Neural progenitor cell (in vitro differentiated cells): ENCODE measurements at regions not wholly inside any gene's neighbourhood (a gene's known extent, or its start where the extent isn't known, plus 50 kb on each side); places are given as distances from the start of the nearest gene placed in this dataset.
A peak's percentile ranks its signal among the peaks of the same experiment; 100 is the strongest.

Experiments used
- DNase-seq: peaks from one replicate; pipeline ENCODE4 v3.0.0-alpha.2; 2016; ENCODE audit warnings: low spot score
- H2AFZ ChIP-seq: fragments of 200-600 bp; sonication (generic); replicated peaks from 2 replicates; pipeline ENCODE4 v1.6.1; 2016; ENCODE audit warnings: antibody characterized with exemption
- H3F3A ChIP-seq: fragments of 200-600 bp; sonication (generic); 2 replicates; pipeline ENCODE4 v1.6.1; 2016; ENCODE audit warnings: antibody characterized with exemption, low read depth
- H3K27ac ChIP-seq: fragments of 200-600 bp; sonication (generic); 2 replicates; pipeline ENCODE4 v1.5.1; 2016; ENCODE audit warnings: mild to moderate bottlenecking
- H3K27me3 ChIP-seq: fragments of 200-600 bp; sonication (generic); 2 replicates; pipeline ENCODE4 v1.6.1; 2016; ENCODE audit warnings: mild to moderate bottlenecking, moderate library complexity
- H3K36me3 ChIP-seq: fragments of 200-600 bp; sonication (generic); 2 replicates; pipeline ENCODE4 v1.5.1; 2016
- H3K4me1 ChIP-seq: fragments of 200-600 bp; sonication (generic); 2 replicates; pipeline ENCODE4 v1.6.1; 2016; ENCODE audit warnings: mixed run types
- H3K4me2 ChIP-seq: fragments of 200-600 bp; sonication (generic); 2 replicates; pipeline ENCODE4 v1.6.1; 2016
- H3K4me3 ChIP-seq: fragments of 200-600 bp; sonication (generic); 2 replicates; pipeline ENCODE4 v1.5.1; 2016
- H3K79me2 ChIP-seq: fragments of 200-600 bp; sonication (generic); 2 replicates; pipeline ENCODE4 v1.6.1; 2016; ENCODE audit warnings: low read depth
- H3K9ac ChIP-seq: fragments of 200-600 bp; sonication (generic); 2 replicates; pipeline ENCODE4 v1.6.1; 2016
- H3K9me3 ChIP-seq: fragments of 200-600 bp; sonication (generic); 2 replicates; pipeline ENCODE4 v1.5.1; 2016; ENCODE audit warnings: low read depth
- H4K20me1 ChIP-seq: fragments of 200-600 bp; sonication (generic); 2 replicates; pipeline ENCODE4 v1.6.1; 2016; ENCODE audit warnings: low read depth
- H3K27ac Mint-ChIP-seq: 3 replicates; pipeline ENCODE4 v1.8.0; 2021; ENCODE audit warnings: mixed read lengths
- H3K27me3 Mint-ChIP-seq: 2 replicates; pipeline ENCODE4 v1.8.0; 2022; ENCODE audit warnings: low read depth, mild to moderate bottlenecking, inconsistent platforms, moderate library complexity, mixed read lengths; ENCODE audit not compliant: insufficient read depth
- H3K36me3 Mint-ChIP-seq: 3 replicates; pipeline ENCODE4 v1.8.0; 2021; ENCODE audit warnings: mixed read lengths
- H3K4me1 Mint-ChIP-seq: 3 replicates; pipeline ENCODE4 v1.8.0; 2021; ENCODE audit warnings: mixed read lengths
- H3K4me3 Mint-ChIP-seq: 3 replicates; pipeline ENCODE4 v1.8.0; 2021; ENCODE audit warnings: mild to moderate bottlenecking, moderate library complexity, mixed read lengths
- H3K9me3 Mint-ChIP-seq: 3 replicates; pipeline ENCODE4 v1.8.0; 2020; ENCODE audit warnings: mixed read lengths
- EZH2 ChIP-seq: fragments of 200-600 bp; sonication (generic); IDR thresholded peaks from 2 replicates; pipeline ENCODE4 v1.6.1; 2017; ENCODE audit warnings: antibody characterized with exemption, mild to moderate bottlenecking, moderate library complexity
- EZH2phosphoT487 ChIP-seq: fragments of 200-600 bp; sonication (generic); IDR thresholded peaks from 2 replicates; pipeline ENCODE4 v1.6.1; 2017; ENCODE audit warnings: antibody characterized with exemption
- TF ChIP-seq, protein P1 (sequence below): fragments of 200-600 bp; sonication (generic); IDR thresholded peaks from 2 replicates; pipeline ENCODE4 v1.5.1; 2017; ENCODE audit warnings: antibody characterized with exemption, mild to moderate bottlenecking

DNA sequence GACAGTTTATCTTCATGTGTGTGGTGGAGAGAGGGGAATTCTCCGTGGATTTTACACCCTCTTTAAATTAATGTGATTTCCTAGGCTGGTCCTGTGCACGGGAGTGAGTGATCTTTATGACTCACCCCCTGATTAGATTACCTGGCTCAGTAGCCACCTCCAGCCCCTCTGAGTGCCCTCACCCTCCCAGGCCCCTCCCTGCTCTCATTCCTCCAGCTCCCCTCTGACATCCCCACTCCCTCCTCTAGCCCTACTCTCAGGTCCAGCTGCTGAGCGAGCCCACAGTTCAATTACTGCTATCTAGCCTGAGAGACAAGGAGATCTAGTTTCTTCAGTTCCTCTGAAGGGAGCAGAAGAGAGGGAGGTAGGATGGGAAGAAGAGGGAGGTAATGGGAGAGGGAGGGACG is 61.8 kb upstream of the ARAP3 start:
- H3K9ac ChIP-seq = no peak overlapping the region
- no peak overlapping the region for H3K4me3 ChIP-seq
- H3K36me3 Mint-ChIP-seq = no peaks in the 10 kb centered on the region
- H3F3A ChIP-seq = peaks cover 27% of the 10 kb centered on the region
- H2AFZ ChIP-seq = no peak overlapping the region
- H3K27ac ChIP-seq = no peak overlapping the region
- peaks cover 39% of the 10 kb centered on the region for H3K27me3 Mint-ChIP-seq
- no peaks in the 10 kb centered on the region for H3K27me3 ChIP-seq
- H3K4me3 Mint-ChIP-seq = no peak overlapping the region
- H3K9me3 Mint-ChIP-seq = no peaks in the 10 kb centered on the region
- DNase-seq = peak; percentile 73
- peaks cover 36% of the 10 kb centered on the region for H4K20me1 ChIP-seq
- H3K4me1 Mint-ChIP-seq = peaks cover 50% of the 10 kb centered on the region
- no peaks in the 10 kb centered on the region for H3K79me2 ChIP-seq
- H3K36me3 ChIP-seq = no peaks in the 10 kb centered on the region
- no peak overlapping the region for H3K27ac Mint-ChIP-seq
- H3K4me2 ChIP-seq = peak overlapping the region; percentile 46
- H3K9me3 ChIP-seq = no peaks in the 10 kb centered on the region
- peaks cover 58% of the 10 kb centered on the region for H3K4me1 ChIP-seq
- no peak for TF ChIP-seq EZH2
- TF ChIP-seq, protein P1, sequence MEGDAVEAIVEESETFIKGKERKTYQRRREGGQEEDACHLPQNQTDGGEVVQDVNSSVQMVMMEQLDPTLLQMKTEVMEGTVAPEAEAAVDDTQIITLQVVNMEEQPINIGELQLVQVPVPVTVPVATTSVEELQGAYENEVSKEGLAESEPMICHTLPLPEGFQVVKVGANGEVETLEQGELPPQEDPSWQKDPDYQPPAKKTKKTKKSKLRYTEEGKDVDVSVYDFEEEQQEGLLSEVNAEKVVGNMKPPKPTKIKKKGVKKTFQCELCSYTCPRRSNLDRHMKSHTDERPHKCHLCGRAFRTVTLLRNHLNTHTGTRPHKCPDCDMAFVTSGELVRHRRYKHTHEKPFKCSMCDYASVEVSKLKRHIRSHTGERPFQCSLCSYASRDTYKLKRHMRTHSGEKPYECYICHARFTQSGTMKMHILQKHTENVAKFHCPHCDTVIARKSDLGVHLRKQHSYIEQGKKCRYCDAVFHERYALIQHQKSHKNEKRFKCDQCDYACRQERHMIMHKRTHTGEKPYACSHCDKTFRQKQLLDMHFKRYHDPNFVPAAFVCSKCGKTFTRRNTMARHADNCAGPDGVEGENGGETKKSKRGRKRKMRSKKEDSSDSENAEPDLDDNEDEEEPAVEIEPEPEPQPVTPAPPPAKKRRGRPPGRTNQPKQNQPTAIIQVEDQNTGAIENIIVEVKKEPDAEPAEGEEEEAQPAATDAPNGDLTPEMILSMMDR = no peak
- TF ChIP-seq EZH2phosphoT487 = no peak

DNA sequence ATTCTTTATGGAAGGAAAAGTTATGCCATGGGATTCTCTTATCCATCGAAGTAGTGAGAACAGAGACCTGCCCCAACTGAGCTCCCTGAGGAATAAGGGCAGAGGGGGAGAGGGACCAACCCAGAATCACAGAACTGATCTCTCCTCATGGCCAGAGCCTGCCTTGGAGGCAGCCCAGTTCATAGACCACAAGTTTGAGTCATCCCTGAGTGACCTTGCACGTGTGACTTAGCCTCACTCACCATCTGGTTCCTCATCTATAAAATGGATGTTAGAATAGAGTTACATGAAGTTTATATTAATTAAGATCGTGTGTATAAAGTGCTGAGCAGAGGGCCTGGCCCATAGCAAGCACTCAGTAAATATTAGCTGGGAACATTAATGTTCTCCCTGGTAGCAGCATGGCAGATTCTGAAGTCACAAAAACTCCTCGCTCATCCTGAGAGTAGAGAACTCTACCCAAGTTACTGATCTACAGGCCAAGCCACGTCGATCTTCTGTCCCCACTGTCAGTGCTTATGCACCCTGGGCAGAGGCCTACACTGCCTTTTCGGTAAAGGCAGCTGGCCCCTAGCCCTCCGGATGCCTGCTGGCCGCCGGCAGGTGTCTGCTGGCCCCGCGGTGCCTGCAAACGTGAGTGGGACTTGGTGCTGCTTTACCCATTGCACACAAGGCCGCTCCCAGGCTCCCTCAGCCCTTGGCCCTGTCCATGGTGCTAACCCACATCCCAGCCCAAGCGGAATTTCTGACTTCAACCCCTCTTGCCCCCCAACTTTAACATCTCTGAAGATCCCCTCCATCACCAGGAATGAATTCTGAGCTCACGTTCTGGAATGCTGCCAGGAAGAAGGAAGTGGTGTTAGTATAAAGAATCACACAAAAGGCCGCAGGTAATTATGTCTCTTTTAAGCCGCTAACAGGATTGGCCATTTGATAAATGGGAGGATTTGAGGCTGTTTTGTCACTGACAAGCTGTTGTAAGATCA is 61.1 kb upstream of the ARAP3 start:
- Histone ChIP-seq H2AFZ (no peak overlapping the region), H3K4me2 (peak overlapping the region; percentile 46), H3F3A (peaks cover 27% of the 10 kb centered on the region), H3K9ac (no peak overlapping the region), H3K9me3 (no peaks in the 10 kb centered on the region), H3K79me2 (no peaks in the 10 kb centered on the region), H3K4me1 (peaks cover 58% of the 10 kb centered on the region), H3K36me3 (no peaks in the 10 kb centered on the region), H3K27ac (no peak overlapping the region), H4K20me1 (peaks cover 36% of the 10 kb centered on the region), H3K27me3 (no peaks in the 10 kb centered on the region), H3K4me3 (no peak overlapping the region)
- H3K4me3 Mint-ChIP-seq = no peak overlapping the region
- H3K27me3 Mint-ChIP-seq = peaks cover 38% of the 10 kb centered on the region
- no peaks in the 10 kb centered on the region for H3K36me3 Mint-ChIP-seq
- peak; percentile 91 for DNase-seq
- peaks cover 48% of the 10 kb centered on the region for H3K4me1 Mint-ChIP-seq
- H3K9me3 Mint-ChIP-seq = no peaks in the 10 kb centered on the region
- H3K27ac Mint-ChIP-seq = no peak overlapping the region
- TF ChIP-seq EZH2 = no peak
- TF ChIP-seq EZH2phosphoT487 = no peak
- TF ChIP-seq, protein P1 = no peak

DNA sequence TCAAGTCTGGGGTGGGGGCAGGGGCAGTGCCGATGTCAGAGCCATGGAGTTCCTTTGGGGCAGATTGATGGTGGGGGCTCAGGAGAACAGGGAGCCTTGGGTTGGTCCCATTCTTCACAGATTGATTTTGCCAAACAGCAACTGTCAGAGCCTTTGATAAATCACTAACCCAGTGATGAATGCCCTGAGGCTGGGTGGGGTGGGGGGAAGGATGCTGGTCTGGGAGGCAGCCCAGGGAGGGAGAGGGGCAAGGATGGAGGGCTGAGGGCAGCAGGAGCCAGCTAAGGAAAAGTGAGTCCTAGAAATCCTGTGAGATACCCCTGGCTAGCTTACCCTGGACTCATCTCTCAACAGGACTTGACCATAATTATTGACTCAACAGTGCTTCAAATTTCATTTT is 60.1 kb upstream of the ARAP3 start:
- Histone ChIP-seq H3K9me3 (no peaks in the 10 kb centered on the region), H3K4me3 (no peak overlapping the region), H3K9ac (no peak overlapping the region), H2AFZ (no peak overlapping the region), H3K27me3 (no peaks in the 10 kb centered on the region), H3K36me3 (no peaks in the 10 kb centered on the region), H3K79me2 (no peaks in the 10 kb centered on the region), H3K4me2 (no peak overlapping the region), H4K20me1 (peaks cover 36% of the 10 kb centered on the region), H3F3A (peaks cover 21% of the 10 kb centered on the region), H3K4me1 (peaks cover 48% of the 10 kb centered on the region), H3K27ac (no peak overlapping the region)
- Mint-ChIP-seq H3K4me1 (peaks cover 39% of the 10 kb centered on the region), H3K9me3 (no peaks in the 10 kb centered on the region), H3K27ac (no peak overlapping the region), H3K36me3 (no peaks in the 10 kb centered on the region), H3K27me3 (peaks cover 43% of the 10 kb centered on the region), H3K4me3 (no peak overlapping the region)
- TF ChIP-seq EZH2phosphoT487 = no peak
- no peak for TF ChIP-seq EZH2
- DNase-seq = no peak

DNA sequence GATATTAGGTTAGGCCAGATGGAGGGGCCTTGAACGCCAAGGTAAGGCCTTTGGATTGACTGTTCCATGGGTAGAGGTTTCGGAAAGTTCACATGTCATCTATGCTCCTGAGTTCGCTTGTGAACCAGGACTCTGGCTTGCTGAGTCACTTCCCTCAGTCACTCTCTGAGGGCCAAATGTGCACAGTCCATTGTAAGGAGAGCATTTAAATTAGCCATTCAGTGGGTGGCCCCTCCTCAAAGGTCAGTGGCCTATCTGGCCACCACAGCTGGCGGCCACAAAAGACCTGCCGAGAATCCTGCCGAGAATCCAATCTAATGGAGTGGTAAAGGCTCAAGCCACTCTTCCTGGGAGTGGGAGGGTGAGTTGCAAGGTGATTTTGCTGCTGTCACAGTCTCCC is 58.9 kb upstream of the ARAP3 start:
- H3K36me3 ChIP-seq = no peaks in the 10 kb centered on the region
- TF ChIP-seq EZH2 (no peak), EZH2phosphoT487 (no peak)
- TF ChIP-seq, protein P1 = no peak
- peak overlapping the region; percentile 3 for H3K4me3 Mint-ChIP-seq
- no peak overlapping the region for H3K27ac ChIP-seq
- H3K36me3 Mint-ChIP-seq = no peaks in the 10 kb centered on the region
- H3K9me3 ChIP-seq = no peaks in the 10 kb centered on the region
- peaks cover 44% of the 10 kb centered on the region for H3K4me1 ChIP-seq
- peaks cover 36% of the 10 kb centered on the region for H4K20me1 ChIP-seq
- no peak overlapping the region for H2AFZ ChIP-seq
- H3K27ac Mint-ChIP-seq = no peak overlapping the region
- H3K79me2 ChIP-seq = no peaks in the 10 kb centered on the region
- no peak overlapping the region for H3K4me3 ChIP-seq
- H3K27me3 ChIP-seq = no peaks in the 10 kb centered on the region
- H3K27me3 Mint-ChIP-seq = peaks cover 37% of the 10 kb centered on the region
- no peak overlapping the region for H3K9ac ChIP-seq
- H3K9me3 Mint-ChIP-seq = no peaks in the 10 kb centered on the region
- peak; percentile 73 for DNase-seq
- H3F3A ChIP-seq = peaks cover 21% of the 10 kb centered on the region
- peak overlapping the region; percentile 48 for H3K4me2 ChIP-seq
- H3K4me1 Mint-ChIP-seq = peaks cover 32% of the 10 kb centered on the region
